H1 (cell line): ENCODE measurements at regions not wholly inside any gene's neighbourhood (a gene's known extent, or its start where the extent isn't known, plus 50 kb on each side); places are given as distances from the start of the nearest gene placed in this dataset.

Source experiments
- USF2 ChIP-seq: IDR thresholded peaks from 2 replicates; pipeline ENCODE4 v1.6.1; 2011; ENCODE audit warnings: low read length, improper control_type of control experiment

GRCh38 chrX:115425359-115425758, 135.6 kb upstream of the PLS3 start (continued):
- TF ChIP-seq USF2 = no peak
